Mesenchymal stem cell (in vitro differentiated cells and primary cell): ENCODE measurements at regions not wholly inside any gene's neighbourhood (a gene's known extent, or its start where the extent isn't known, plus 50 kb on each side); places are given as distances from the start of the nearest gene placed in this dataset.

Experiments
- DNase-seq: peaks from one replicate; pipeline ENCODE4 v3.0.0-alpha.2; 2013
- H2AFZ ChIP-seq: one replicate; pipeline ENCODE4 v1.6.1; 2013; ENCODE audit warnings: low read depth, mild to moderate bottlenecking, control low read depth, inconsistent platforms, low read length, moderate library complexity
- H2AK5ac ChIP-seq: 2 replicates; pipeline ENCODE4 v1.6.1; 2013; ENCODE audit warnings: low read length, moderate library complexity, mild to moderate bottlenecking, inconsistent platforms; ENCODE audit not compliant: severe bottlenecking
- H2BK120ac ChIP-seq: one replicate; pipeline ENCODE4 v1.6.1; 2013; ENCODE audit warnings: low read depth, mild to moderate bottlenecking, inconsistent platforms, low read length, moderate library complexity
- H2BK12ac ChIP-seq, 2 experiments: one replicate each; pipeline ENCODE4 v1.6.1; 2013; ENCODE audit warnings: inconsistent platforms in 2 of 2, low read length in 2 of 2, mild to moderate bottlenecking in 2 of 2, moderate library complexity in 2 of 2, control low read depth in 1 of 2
- H2BK15ac ChIP-seq: one replicate; pipeline ENCODE4 v1.6.1; 2013; ENCODE audit warnings: mild to moderate bottlenecking, low read depth, inconsistent platforms; ENCODE audit not compliant: poor library complexity, severe bottlenecking
- H2BK5ac ChIP-seq: 2 replicates; pipeline ENCODE4 v1.6.1; 2013; ENCODE audit warnings: low read depth, mild to moderate bottlenecking, low read length, control low read depth, inconsistent platforms; ENCODE audit not compliant: poor library complexity, severe bottlenecking
- H3K14ac ChIP-seq, 2 experiments: one replicate each; pipeline ENCODE4 v1.6.1; 2013; ENCODE audit warnings: inconsistent platforms in 2 of 2, low read length in 2 of 2, control low read depth in 1 of 2, mild to moderate bottlenecking in 1 of 2, moderate library complexity in 1 of 2
- H3K18ac ChIP-seq, 2 experiments: one replicate each; pipeline ENCODE4 v1.6.1; 2013; ENCODE audit warnings: inconsistent platforms in 2 of 2, low read length in 2 of 2, control low read depth in 1 of 2, low read depth in 1 of 2, mild to moderate bottlenecking in 1 of 2
- H3K23ac ChIP-seq, 2 experiments: one replicate each; pipeline ENCODE4 v1.6.1; 2013; ENCODE audit warnings: inconsistent platforms in 2 of 2, low read length in 2 of 2, mild to moderate bottlenecking in 2 of 2, moderate library complexity in 2 of 2, control low read depth in 1 of 2
- H3K27ac ChIP-seq: 2 replicates; pipeline ENCODE4 v1.5.1; 2013; ENCODE audit warnings: mild to moderate bottlenecking, moderate library complexity, low read length, control low read depth, inconsistent platforms; ENCODE audit not compliant: poor library complexity, severe bottlenecking
- H3K27me3 ChIP-seq, 2 experiments: 2 replicates each; pipeline versions ENCODE4 v1.6.1 to v1.7.0; 2013; ENCODE audit warnings: low read length in 2 of 2, mild to moderate bottlenecking in 2 of 2, moderate library complexity in 2 of 2, control low read depth in 1 of 2, inconsistent platforms in 1 of 2; ENCODE audit not compliant: control insufficient read depth in 1 of 2, insufficient read depth in 1 of 2
- H3K36me3 ChIP-seq, 2 experiments: 2 replicates each; pipeline versions ENCODE4 v1.6.1 to v1.7.0; 2013; ENCODE audit warnings: low read length in 2 of 2, control low read depth in 1 of 2, inconsistent platforms in 1 of 2, low read depth in 1 of 2, mild to moderate bottlenecking in 1 of 2; ENCODE audit not compliant: insufficient read depth in 2 of 2, control insufficient read depth in 1 of 2
- H3K4ac ChIP-seq, 2 experiments: one replicate each; pipeline ENCODE4 v1.6.1; 2013; ENCODE audit warnings: inconsistent platforms in 2 of 2, low read length in 2 of 2, mild to moderate bottlenecking in 2 of 2, moderate library complexity in 2 of 2, control low read depth in 1 of 2, low read depth in 1 of 2
- H3K4me1 ChIP-seq: 2 replicates; pipeline ENCODE4 v1.6.1; 2013; ENCODE audit warnings: low read depth, low read length, control low read depth; ENCODE audit not compliant: control insufficient read depth, insufficient read depth
- H3K4me2 ChIP-seq: 2 replicates; pipeline ENCODE4 v1.6.1; 2013; ENCODE audit warnings: low read length, mild to moderate bottlenecking, inconsistent platforms; ENCODE audit not compliant: poor library complexity, severe bottlenecking
- H3K4me3 ChIP-seq, 2 experiments: 2 replicates each; pipeline versions ENCODE4 v1.5.1 to v1.7.0; 2013; ENCODE audit warnings: low read length in 2 of 2, mild to moderate bottlenecking in 2 of 2, control low read depth in 1 of 2, low read depth in 1 of 2; ENCODE audit not compliant: insufficient read depth in 1 of 2
- H3K79me1 ChIP-seq: replicated peaks from 2 replicates; pipeline ENCODE4 v1.6.1; 2013; ENCODE audit warnings: mild to moderate bottlenecking, control low read depth, low read length, inconsistent platforms; ENCODE audit not compliant: poor library complexity, severe bottlenecking
- H3K9ac ChIP-seq: 2 replicates; pipeline ENCODE4 v1.7.0; 2013; ENCODE audit warnings: mild to moderate bottlenecking, low read length, moderate library complexity
- H3K9me3 ChIP-seq: 2 replicates; pipeline ENCODE4 v1.7.0; 2013; ENCODE audit warnings: mild to moderate bottlenecking, low read length; ENCODE audit not compliant: control insufficient read depth
- H4K8ac ChIP-seq: one replicate; pipeline ENCODE4 v1.6.1; 2013; ENCODE audit warnings: inconsistent platforms, mild to moderate bottlenecking, low read length, moderate library complexity
- H4K91ac ChIP-seq: one replicate; pipeline ENCODE4 v1.6.1; 2013; ENCODE audit warnings: mild to moderate bottlenecking, low read length, inconsistent platforms
- WGBS: methylation state at CpG from one replicate; pipeline ENCODE4 v1.1.7; 2013; ENCODE audit warnings: mixed read lengths; 5-methylcytosine and 5-hydroxymethylcytosine counted together

GRCh38 chr15:72920551-72920950 lies 131.7 kb upstream of the NEO1 start:
- Histone ChIP-seq H3K27me3 (no peaks in the 10 kb centered on the region), H3K14ac (no peak overlapping the region), H2AFZ (no peak overlapping the region), H3K4me3 (no peak overlapping the region), H3K4ac (no peak overlapping the region), H3K4me2 (no peak overlapping the region), H3K9ac (no peak overlapping the region), H2AK5ac (no peak overlapping the region), H3K36me3 (no peaks in the 10 kb centered on the region), H3K18ac (no peak overlapping the region), H2BK15ac (no peak overlapping the region), H3K27ac (no peak overlapping the region), H3K23ac (no peak overlapping the region), H3K4me1 (peaks cover 3% of the 10 kb centered on the region), H2BK120ac (no peak overlapping the region), H3K79me1 (no peaks in the 10 kb centered on the region), H2BK5ac (no peak overlapping the region), H2BK12ac (no peak overlapping the region), H4K8ac (no peak overlapping the region), H4K91ac (no peak overlapping the region), H3K9me3 (no peaks in the 10 kb centered on the region)
- no peak for DNase-seq

- H2BK5ac ChIP-seq = no peak overlapping the region
- H2BK15ac ChIP-seq = no peak overlapping the region
- H2BK12ac ChIP-seq = no peak overlapping the region
- H3K4me3 ChIP-seq = no peak overlapping the region
- no peaks in the 10 kb centered on the region for H3K27me3 ChIP-seq
- no peak overlapping the region for H3K27ac ChIP-seq
- H3K4me2 ChIP-seq = no peak overlapping the region
- DNase-seq = no peak
- H4K91ac ChIP-seq = no peak overlapping the region
- no peaks in the 10 kb centered on the region for H3K9me3 ChIP-seq
- no peak overlapping the region for H3K18ac ChIP-seq
- no peak overlapping the region for H3K14ac ChIP-seq
- no peak overlapping the region for H3K9ac ChIP-seq
- no peaks in the 10 kb centered on the region for H3K79me1 ChIP-seq
- no peak overlapping the region for H2AK5ac ChIP-seq
- H4K8ac ChIP-seq = no peak overlapping the region
- no peak overlapping the region for H2BK120ac ChIP-seq
- no peak overlapping the region for H2AFZ ChIP-seq
- H3K4ac ChIP-seq = no peak overlapping the region
- no peaks in the 10 kb centered on the region for H3K36me3 ChIP-seq
- WGBS = 92% methylated on average over 5 of the region's 5 CpGs
- peaks cover 3% of the 10 kb centered on the region for H3K4me1 ChIP-seq
- H3K23ac ChIP-seq = no peak overlapping the region
These were observed 132.3 kb upstream of the NEO1 start for GRCh38 chr15:72919936-72920465.

DNA sequence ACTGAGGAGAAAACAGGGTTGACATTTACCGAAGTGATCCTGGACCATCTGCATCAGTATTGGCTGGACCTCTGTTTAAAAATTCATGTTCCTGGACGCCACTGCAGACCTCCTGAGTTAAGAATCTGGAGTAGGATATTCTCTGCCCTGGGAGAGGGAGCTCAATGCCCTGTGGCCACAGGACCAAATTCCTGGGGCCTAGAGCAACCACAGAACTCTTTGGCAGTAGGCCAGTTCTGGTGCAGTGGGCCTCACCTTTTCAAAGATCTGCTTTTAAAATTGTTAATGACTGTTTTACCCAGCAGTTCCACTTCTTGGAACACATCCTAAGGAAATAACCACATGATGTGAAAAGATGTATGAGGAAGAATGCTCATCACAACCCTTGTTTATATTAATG lies 133.3 kb upstream of the ADPGK start:
- Histone ChIP-seq H2BK15ac (no peak overlapping the region), H2BK120ac (no peak overlapping the region), H4K91ac (no peak overlapping the region), H3K4me2 (no peak overlapping the region), H3K27ac (no peak overlapping the region), H3K4me3 (no peak overlapping the region), H3K18ac (no peak overlapping the region), H2BK12ac (no peak overlapping the region), H3K9ac (no peak overlapping the region), H4K8ac (no peak overlapping the region), H3K79me1 (no peaks in the 10 kb centered on the region), H3K9me3 (no peaks in the 10 kb centered on the region), H2AK5ac (no peak overlapping the region), H3K4me1 (peaks cover 1% of the 10 kb centered on the region), H3K36me3 (no peaks in the 10 kb centered on the region), H3K23ac (no peak overlapping the region), H2AFZ (no peak overlapping the region), H3K4ac (no peak overlapping the region), H3K27me3 (peaks cover 0 to 11% of the 10 kb centered on the region in 2 experiments), H2BK5ac (no peak overlapping the region), H3K14ac (no peak overlapping the region)
- 90% methylated on average over 2 of the region's 2 CpGs for WGBS
- peak; percentile 16 for DNase-seq

GRCh38 chr15:72916378-72916777 lies 132.8 kb upstream of the ADPGK start:
- H2AFZ ChIP-seq = no peak overlapping the region
- H2BK15ac ChIP-seq = no peak overlapping the region
- no peak overlapping the region for H2BK5ac ChIP-seq
- H4K91ac ChIP-seq = no peak overlapping the region
- no peak for DNase-seq
- no peaks in the 10 kb centered on the region for H3K9me3 ChIP-seq
- H3K27ac ChIP-seq = no peak overlapping the region
- H3K36me3 ChIP-seq = no peaks in the 10 kb centered on the region
- H3K4me3 ChIP-seq = no peak overlapping the region
- 100% methylated on average over 1 of the region's 2 CpGs for WGBS
- no peak overlapping the region for H4K8ac ChIP-seq
- H3K4ac ChIP-seq = no peak overlapping the region
- H3K27me3 ChIP-seq = peaks cover 0 to 16% of the 10 kb centered on the region in 2 experiments
- no peak overlapping the region for H3K4me2 ChIP-seq
- no peak overlapping the region for H3K9ac ChIP-seq
- H2AK5ac ChIP-seq = peak overlapping the region; percentile 87
- no peak overlapping the region for H3K14ac ChIP-seq
- no peak overlapping the region for H2BK12ac ChIP-seq
- H2BK120ac ChIP-seq = no peak overlapping the region
- peaks cover 1% of the 10 kb centered on the region for H3K4me1 ChIP-seq
- no peaks in the 10 kb centered on the region for H3K79me1 ChIP-seq
- H3K18ac ChIP-seq = no peak overlapping the region
- no peak overlapping the region for H3K23ac ChIP-seq
